ENCODE measurements at regions not wholly inside any gene's neighbourhood (a gene's known extent, or its start where the extent isn't known, plus 50 kb on each side); places are given as distances from the start of the nearest gene placed in this dataset.
"Not testable (repeated sequence)": the region's sequence is repeated elsewhere in the genome, so short reads cannot be mapped to it uniquely, and the experiment has no call there.

- TF ChIP-seq, protein P1, sequence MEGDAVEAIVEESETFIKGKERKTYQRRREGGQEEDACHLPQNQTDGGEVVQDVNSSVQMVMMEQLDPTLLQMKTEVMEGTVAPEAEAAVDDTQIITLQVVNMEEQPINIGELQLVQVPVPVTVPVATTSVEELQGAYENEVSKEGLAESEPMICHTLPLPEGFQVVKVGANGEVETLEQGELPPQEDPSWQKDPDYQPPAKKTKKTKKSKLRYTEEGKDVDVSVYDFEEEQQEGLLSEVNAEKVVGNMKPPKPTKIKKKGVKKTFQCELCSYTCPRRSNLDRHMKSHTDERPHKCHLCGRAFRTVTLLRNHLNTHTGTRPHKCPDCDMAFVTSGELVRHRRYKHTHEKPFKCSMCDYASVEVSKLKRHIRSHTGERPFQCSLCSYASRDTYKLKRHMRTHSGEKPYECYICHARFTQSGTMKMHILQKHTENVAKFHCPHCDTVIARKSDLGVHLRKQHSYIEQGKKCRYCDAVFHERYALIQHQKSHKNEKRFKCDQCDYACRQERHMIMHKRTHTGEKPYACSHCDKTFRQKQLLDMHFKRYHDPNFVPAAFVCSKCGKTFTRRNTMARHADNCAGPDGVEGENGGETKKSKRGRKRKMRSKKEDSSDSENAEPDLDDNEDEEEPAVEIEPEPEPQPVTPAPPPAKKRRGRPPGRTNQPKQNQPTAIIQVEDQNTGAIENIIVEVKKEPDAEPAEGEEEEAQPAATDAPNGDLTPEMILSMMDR (IDR thresholded peaks at IDR 0.05), result not testable (repeated sequence)
- not testable (repeated sequence) for TF ChIP-seq EZH2 (IDR thresholded peaks at IDR 0.05; ENCODE audit: borderline replicate concordance, insufficient read depth, low read depth, low read length, poor library complexity, severe bottlenecking)
Observed at GRCh38 chr9:67516938-67517337, 341.8 kb upstream of the ANKRD20A1 start.
